GM23338 (cell line): ENCODE measurements at regions not wholly inside any gene's neighbourhood (a gene's known extent, or its start where the extent isn't known, plus 50 kb on each side); places are given as distances from the start of the nearest gene placed in this dataset.

Experiments used
- ATAC-seq: fragments of 200-7000 bp; cut with Tn5 transposase; 3 replicates; pipeline ENCODE4 v1.9.1; 2020
- DNase-seq: peaks from one replicate; pipeline ENCODE4 v3.0.0-alpha.2; 2015; ENCODE audit warnings: low spot score
- H2AFZ ChIP-seq: fragments of 200-600 bp; sonication (generic); 2 replicates; pipeline ENCODE4 v1.8.0; 2016; ENCODE audit warnings: antibody characterized with exemption, mild to moderate bottlenecking, moderate library complexity
- H3F3A ChIP-seq: fragments of 200-600 bp; sonication (generic); replicated peaks from 2 replicates; pipeline ENCODE4 v1.8.0; 2017; ENCODE audit warnings: antibody characterized with exemption, mixed run types, low read depth
- H3K27ac ChIP-seq: fragments of 200-600 bp; sonication (generic); 2 replicates; pipeline ENCODE4 v1.6.1; 2016; ENCODE audit warnings: low read depth
- H3K27me3 ChIP-seq: fragments of 200-600 bp; sonication (generic); 2 replicates; pipeline ENCODE4 v1.8.0; 2016; ENCODE audit warnings: mild to moderate bottlenecking, mixed run types, moderate library complexity; ENCODE audit not compliant: insufficient read depth
- H3K36me3 ChIP-seq: fragments of 200-600 bp; sonication (generic); 2 replicates; pipeline ENCODE4 v1.8.0; 2016; ENCODE audit warnings: mild to moderate bottlenecking; ENCODE audit not compliant: insufficient read depth
- H3K4me1 ChIP-seq: fragments of 200-600 bp; sonication (generic); 2 replicates; pipeline ENCODE4 v1.8.0; 2016; ENCODE audit warnings: mild to moderate bottlenecking, moderate library complexity; ENCODE audit not compliant: insufficient read depth
- H3K4me2 ChIP-seq: fragments of 200-600 bp; sonication (generic); 2 replicates; pipeline ENCODE4 v1.7.1; 2017; ENCODE audit warnings: mixed run types
- H3K4me3 ChIP-seq: fragments of 200-600 bp; sonication (generic); 2 replicates; pipeline ENCODE4 v1.6.1; 2016; ENCODE audit warnings: mixed run types
- H3K79me2 ChIP-seq: fragments of 200-600 bp; sonication (generic); replicated peaks from 2 replicates; pipeline ENCODE4 v1.8.0; 2017; ENCODE audit warnings: mild to moderate bottlenecking; ENCODE audit not compliant: insufficient read depth
- H3K9me2 ChIP-seq: fragments of 200-600 bp; sonication (generic); 2 replicates; pipeline ENCODE4 v1.8.0; 2017; ENCODE audit not compliant: insufficient read depth
- H4K20me1 ChIP-seq: fragments of 200-600 bp; sonication (generic); replicated peaks from 2 replicates; pipeline ENCODE4 v1.8.0; 2017; ENCODE audit warnings: mild to moderate bottlenecking; ENCODE audit not compliant: insufficient read depth
- H3K27ac Mint-ChIP-seq: 2 replicates; pipeline ENCODE4 v1.8.0; 2020; ENCODE audit warnings: inconsistent platforms, mild to moderate bottlenecking, moderate library complexity, mixed read lengths
- H3K27me3 Mint-ChIP-seq: 3 replicates; pipeline ENCODE4 v1.8.0; 2022; ENCODE audit warnings: low read depth, mild to moderate bottlenecking, moderate library complexity, mixed read lengths, inconsistent platforms; ENCODE audit not compliant: insufficient read depth, poor library complexity
- H3K36me3 Mint-ChIP-seq: 3 replicates; pipeline ENCODE4 v1.8.0; 2021; ENCODE audit warnings: low read depth, mild to moderate bottlenecking, inconsistent platforms, moderate library complexity, mixed read lengths
- H3K4me1 Mint-ChIP-seq: 3 replicates; pipeline ENCODE4 v1.8.0; 2020; ENCODE audit warnings: mild to moderate bottlenecking, inconsistent platforms, mixed read lengths
- H3K4me3 Mint-ChIP-seq: 3 replicates; pipeline ENCODE4 v1.8.0; 2021; ENCODE audit warnings: moderate library complexity, mild to moderate bottlenecking, inconsistent platforms, mixed read lengths
- H3K9me3 Mint-ChIP-seq: 3 replicates; pipeline ENCODE4 v1.8.0; 2020; ENCODE audit warnings: moderate library complexity, mild to moderate bottlenecking, inconsistent platforms, mixed read lengths
- CREB1 ChIP-seq: fragments of 250-450 bp; sonication (Bioruptor Pico); IDR thresholded peaks from 2 replicates; pipeline ENCODE4 v1.5.0; 2020; ENCODE audit warnings: low read depth, mild to moderate bottlenecking, moderate library complexity
- EZH2 ChIP-seq: fragments of 200-600 bp; sonication (generic); IDR thresholded peaks from one replicate; pipeline ENCODE4 v1.8.0; 2017; ENCODE audit warnings: antibody characterized with exemption, mild to moderate bottlenecking, low read depth; ENCODE audit not compliant: unreplicated experiment
- EZH2phosphoT487 ChIP-seq: fragments of 200-600 bp; sonication (generic); IDR thresholded peaks from one replicate; pipeline ENCODE4 v1.8.1; 2018; ENCODE audit warnings: antibody characterized with exemption; ENCODE audit not compliant: unreplicated experiment
- JUNB ChIP-seq: IDR thresholded peaks from one replicate; pipeline ENCODE4 v1.6.1; 2016; ENCODE audit warnings: antibody characterized with exemption; ENCODE audit not compliant: unreplicated experiment
- NANOG ChIP-seq: IDR thresholded peaks from 2 replicates; pipeline ENCODE4 v1.6.1; 2016; ENCODE audit warnings: antibody characterized with exemption, borderline replicate concordance
- POLR2AphosphoS5 ChIP-seq: IDR thresholded peaks from 2 replicates; pipeline ENCODE4 v1.6.1; 2016; ENCODE audit warnings: antibody characterized with exemption, low read depth
- STAT1 ChIP-seq: IDR thresholded peaks from one replicate; pipeline ENCODE4 v1.6.1; 2016; ENCODE audit warnings: antibody characterized with exemption; ENCODE audit not compliant: unreplicated experiment
- ZNF114 ChIP-seq: fragments of 250-450 bp; sonication (Bioruptor Pico); IDR thresholded peaks from 2 replicates; pipeline ENCODE4 v1.5.0; 2020; ENCODE audit warnings: mild to moderate bottlenecking, moderate library complexity
- ZNF331 ChIP-seq: fragments of 250-450 bp; sonication (Bioruptor Pico); IDR thresholded peaks from 2 replicates; pipeline ENCODE4 v1.5.0; 2020; ENCODE audit warnings: low read depth, mild to moderate bottlenecking, moderate library complexity
- TF ChIP-seq, protein P1 (sequence below): IDR thresholded peaks from 2 replicates; pipeline ENCODE4 v1.6.1; 2016; ENCODE audit warnings: antibody characterized with exemption
- TF ChIP-seq, protein P2 (sequence below), 2 experiments: fragments of 200-600 bp in 1 of 2; sonication (generic) in 1 of 2; conservative IDR thresholded peaks; 2 replicates each; pipeline versions ENCODE4 v1.5.1 to v1.6.1; 2016 to 2017; ENCODE audit warnings: antibody characterized with exemption in 2 of 2, low read depth in 2 of 2, mild to moderate bottlenecking in 2 of 2, moderate library complexity in 1 of 2
- TF ChIP-seq, protein P3 (sequence below): IDR thresholded peaks from one replicate; pipeline ENCODE4 v1.6.1; 2018; ENCODE audit warnings: antibody characterized with exemption; ENCODE audit not compliant: unreplicated experiment
- TF ChIP-seq, protein P4 (sequence below): fragments of 250-450 bp; sonication (Bioruptor Pico); IDR thresholded peaks from 2 replicates; pipeline ENCODE4 v1.5.0; 2020; ENCODE audit warnings: mild to moderate bottlenecking, moderate library complexity

DNA sequence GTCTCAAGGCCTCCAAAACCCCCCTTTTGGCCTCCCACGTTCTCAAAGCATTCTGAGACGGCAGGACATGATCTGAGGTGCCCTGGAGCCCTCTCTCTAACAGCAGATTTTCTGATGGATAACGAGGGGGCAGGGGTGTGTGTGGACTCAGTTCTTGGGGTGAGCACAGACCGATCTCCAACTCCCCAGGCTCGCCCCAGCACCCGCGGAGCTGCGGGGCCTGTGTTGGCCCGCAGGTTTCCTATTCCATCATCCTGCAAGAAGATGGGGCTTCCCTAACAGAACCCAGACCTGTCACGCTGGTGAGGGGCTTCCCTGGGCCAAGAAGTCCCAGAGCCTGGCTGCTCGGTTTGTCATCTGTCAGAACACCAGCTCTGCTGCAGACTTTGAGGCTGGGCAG is 196.1 kb downstream of the ANAPC1 start:
- no peak overlapping the region for H3K4me3 ChIP-seq
- H3K27ac Mint-ChIP-seq = no peak overlapping the region
- H3K4me2 ChIP-seq = no peak overlapping the region
- no peaks in the 10 kb centered on the region for H3K79me2 ChIP-seq
- no peaks in the 10 kb centered on the region for H4K20me1 ChIP-seq
- no peak overlapping the region for H3K4me3 Mint-ChIP-seq
- no peak for DNase-seq
- no peaks in the 10 kb centered on the region for H3F3A ChIP-seq
- TF ChIP-seq ZNF114 (CRISPR knock-in tag) (no peak), EZH2phosphoT487 (no peak), STAT1 (no peak), NANOG (no peak), ZNF331 (CRISPR knock-in tag) (no peak), JUNB (no peak), CREB1 (CRISPR knock-in tag) (no peak), POLR2AphosphoS5 (no peak), EZH2 (no peak)
- TF ChIP-seq, protein P1, sequence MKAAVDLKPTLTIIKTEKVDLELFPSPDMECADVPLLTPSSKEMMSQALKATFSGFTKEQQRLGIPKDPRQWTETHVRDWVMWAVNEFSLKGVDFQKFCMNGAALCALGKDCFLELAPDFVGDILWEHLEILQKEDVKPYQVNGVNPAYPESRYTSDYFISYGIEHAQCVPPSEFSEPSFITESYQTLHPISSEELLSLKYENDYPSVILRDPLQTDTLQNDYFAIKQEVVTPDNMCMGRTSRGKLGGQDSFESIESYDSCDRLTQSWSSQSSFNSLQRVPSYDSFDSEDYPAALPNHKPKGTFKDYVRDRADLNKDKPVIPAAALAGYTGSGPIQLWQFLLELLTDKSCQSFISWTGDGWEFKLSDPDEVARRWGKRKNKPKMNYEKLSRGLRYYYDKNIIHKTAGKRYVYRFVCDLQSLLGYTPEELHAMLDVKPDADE = no peak
- TF ChIP-seq, protein P2, sequence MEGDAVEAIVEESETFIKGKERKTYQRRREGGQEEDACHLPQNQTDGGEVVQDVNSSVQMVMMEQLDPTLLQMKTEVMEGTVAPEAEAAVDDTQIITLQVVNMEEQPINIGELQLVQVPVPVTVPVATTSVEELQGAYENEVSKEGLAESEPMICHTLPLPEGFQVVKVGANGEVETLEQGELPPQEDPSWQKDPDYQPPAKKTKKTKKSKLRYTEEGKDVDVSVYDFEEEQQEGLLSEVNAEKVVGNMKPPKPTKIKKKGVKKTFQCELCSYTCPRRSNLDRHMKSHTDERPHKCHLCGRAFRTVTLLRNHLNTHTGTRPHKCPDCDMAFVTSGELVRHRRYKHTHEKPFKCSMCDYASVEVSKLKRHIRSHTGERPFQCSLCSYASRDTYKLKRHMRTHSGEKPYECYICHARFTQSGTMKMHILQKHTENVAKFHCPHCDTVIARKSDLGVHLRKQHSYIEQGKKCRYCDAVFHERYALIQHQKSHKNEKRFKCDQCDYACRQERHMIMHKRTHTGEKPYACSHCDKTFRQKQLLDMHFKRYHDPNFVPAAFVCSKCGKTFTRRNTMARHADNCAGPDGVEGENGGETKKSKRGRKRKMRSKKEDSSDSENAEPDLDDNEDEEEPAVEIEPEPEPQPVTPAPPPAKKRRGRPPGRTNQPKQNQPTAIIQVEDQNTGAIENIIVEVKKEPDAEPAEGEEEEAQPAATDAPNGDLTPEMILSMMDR (conservative IDR thresholded peaks at IDR 0.05; ENCODE audit: low read depth in 2 of 2) = no peak
- TF ChIP-seq, protein P3, sequence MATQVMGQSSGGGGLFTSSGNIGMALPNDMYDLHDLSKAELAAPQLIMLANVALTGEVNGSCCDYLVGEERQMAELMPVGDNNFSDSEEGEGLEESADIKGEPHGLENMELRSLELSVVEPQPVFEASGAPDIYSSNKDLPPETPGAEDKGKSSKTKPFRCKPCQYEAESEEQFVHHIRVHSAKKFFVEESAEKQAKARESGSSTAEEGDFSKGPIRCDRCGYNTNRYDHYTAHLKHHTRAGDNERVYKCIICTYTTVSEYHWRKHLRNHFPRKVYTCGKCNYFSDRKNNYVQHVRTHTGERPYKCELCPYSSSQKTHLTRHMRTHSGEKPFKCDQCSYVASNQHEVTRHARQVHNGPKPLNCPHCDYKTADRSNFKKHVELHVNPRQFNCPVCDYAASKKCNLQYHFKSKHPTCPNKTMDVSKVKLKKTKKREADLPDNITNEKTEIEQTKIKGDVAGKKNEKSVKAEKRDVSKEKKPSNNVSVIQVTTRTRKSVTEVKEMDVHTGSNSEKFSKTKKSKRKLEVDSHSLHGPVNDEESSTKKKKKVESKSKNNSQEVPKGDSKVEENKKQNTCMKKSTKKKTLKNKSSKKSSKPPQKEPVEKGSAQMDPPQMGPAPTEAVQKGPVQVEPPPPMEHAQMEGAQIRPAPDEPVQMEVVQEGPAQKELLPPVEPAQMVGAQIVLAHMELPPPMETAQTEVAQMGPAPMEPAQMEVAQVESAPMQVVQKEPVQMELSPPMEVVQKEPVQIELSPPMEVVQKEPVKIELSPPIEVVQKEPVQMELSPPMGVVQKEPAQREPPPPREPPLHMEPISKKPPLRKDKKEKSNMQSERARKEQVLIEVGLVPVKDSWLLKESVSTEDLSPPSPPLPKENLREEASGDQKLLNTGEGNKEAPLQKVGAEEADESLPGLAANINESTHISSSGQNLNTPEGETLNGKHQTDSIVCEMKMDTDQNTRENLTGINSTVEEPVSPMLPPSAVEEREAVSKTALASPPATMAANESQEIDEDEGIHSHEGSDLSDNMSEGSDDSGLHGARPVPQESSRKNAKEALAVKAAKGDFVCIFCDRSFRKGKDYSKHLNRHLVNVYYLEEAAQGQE = no peak
- TF ChIP-seq, protein P4, sequence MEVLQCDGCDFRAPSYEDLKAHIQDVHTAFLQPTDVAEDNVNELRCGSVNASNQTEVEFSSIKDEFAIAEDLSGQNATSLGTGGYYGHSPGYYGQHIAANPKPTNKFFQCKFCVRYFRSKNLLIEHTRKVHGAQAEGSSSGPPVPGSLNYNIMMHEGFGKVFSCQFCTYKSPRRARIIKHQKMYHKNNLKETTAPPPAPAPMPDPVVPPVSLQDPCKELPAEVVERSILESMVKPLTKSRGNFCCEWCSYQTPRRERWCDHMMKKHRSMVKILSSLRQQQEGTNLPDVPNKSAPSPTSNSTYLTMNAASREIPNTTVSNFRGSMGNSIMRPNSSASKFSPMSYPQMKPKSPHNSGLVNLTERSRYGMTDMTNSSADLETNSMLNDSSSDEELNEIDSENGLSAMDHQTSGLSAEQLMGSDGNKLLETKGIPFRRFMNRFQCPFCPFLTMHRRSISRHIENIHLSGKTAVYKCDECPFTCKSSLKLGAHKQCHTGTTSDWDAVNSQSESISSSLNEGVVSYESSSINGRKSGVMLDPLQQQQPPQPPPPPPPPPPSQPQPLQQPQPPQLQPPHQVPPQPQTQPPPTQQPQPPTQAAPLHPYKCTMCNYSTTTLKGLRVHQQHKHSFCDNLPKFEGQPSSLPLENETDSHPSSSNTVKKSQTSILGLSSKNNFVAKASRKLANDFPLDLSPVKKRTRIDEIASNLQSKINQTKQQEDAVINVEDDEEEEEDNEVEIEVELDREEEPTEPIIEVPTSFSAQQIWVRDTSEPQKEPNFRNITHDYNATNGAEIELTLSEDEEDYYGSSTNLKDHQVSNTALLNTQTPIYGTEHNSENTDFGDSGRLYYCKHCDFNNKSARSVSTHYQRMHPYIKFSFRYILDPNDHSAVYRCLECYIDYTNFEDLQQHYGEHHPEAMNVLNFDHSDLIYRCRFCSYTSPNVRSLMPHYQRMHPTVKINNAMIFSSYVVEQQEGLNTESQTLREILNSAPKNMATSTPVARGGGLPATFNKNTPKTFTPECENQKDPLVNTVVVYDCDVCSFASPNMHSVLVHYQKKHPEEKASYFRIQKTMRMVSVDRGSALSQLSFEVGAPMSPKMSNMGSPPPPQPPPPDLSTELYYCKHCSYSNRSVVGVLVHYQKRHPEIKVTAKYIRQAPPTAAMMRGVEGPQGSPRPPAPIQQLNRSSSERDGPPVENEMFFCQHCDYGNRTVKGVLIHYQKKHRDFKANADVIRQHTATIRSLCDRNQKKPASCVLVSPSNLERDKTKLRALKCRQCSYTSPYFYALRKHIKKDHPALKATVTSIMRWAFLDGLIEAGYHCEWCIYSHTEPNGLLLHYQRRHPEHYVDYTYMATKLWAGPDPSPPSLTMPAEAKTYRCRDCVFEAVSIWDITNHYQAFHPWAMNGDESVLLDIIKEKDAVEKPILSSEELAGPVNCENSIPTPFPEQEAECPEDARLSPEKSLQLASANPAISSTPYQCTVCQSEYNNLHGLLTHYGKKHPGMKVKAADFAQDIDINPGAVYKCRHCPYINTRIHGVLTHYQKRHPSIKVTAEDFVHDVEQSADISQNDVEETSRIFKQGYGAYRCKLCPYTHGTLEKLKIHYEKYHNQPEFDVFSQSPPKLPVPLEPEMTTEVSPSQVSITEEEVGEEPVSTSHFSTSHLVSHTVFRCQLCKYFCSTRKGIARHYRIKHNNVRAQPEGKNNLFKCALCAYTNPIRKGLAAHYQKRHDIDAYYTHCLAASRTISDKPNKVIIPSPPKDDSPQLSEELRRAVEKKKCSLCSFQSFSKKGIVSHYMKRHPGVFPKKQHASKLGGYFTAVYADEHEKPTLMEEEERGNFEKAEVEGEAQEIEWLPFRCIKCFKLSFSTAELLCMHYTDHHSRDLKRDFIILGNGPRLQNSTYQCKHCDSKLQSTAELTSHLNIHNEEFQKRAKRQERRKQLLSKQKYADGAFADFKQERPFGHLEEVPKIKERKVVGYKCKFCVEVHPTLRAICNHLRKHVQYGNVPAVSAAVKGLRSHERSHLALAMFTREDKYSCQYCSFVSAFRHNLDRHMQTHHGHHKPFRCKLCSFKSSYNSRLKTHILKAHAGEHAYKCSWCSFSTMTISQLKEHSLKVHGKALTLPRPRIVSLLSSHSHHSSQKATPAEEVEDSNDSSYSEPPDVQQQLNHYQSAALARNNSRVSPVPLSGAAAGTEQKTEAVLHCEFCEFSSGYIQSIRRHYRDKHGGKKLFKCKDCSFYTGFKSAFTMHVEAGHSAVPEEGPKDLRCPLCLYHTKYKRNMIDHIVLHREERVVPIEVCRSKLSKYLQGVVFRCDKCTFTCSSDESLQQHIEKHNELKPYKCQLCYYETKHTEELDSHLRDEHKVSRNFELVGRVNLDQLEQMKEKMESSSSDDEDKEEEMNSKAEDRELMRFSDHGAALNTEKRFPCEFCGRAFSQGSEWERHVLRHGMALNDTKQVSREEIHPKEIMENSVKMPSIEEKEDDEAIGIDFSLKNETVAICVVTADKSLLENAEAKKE = no peak
- ATAC-seq = no peak
- H2AFZ ChIP-seq = no peak overlapping the region
- H3K4me1 Mint-ChIP-seq = no peaks in the 10 kb centered on the region
- H3K36me3 ChIP-seq = no peaks in the 10 kb centered on the region
- peaks cover 3% of the 10 kb centered on the region; the same call in 1 of the 2 replicates for H3K9me2 ChIP-seq
- peaks cover under 1% of the 10 kb centered on the region; the same call in 1 of the 3 replicates for H3K36me3 Mint-ChIP-seq
- no peaks in the 10 kb centered on the region; the same call in none of the 3 replicates for H3K9me3 Mint-ChIP-seq
- peaks cover 3% of the 10 kb centered on the region for H3K27me3 Mint-ChIP-seq
- no peak overlapping the region for H3K27ac ChIP-seq
- H3K27me3 ChIP-seq = no peaks in the 10 kb centered on the region
- H3K4me1 ChIP-seq = no peaks in the 10 kb centered on the region
